HG02981 (cell line): ENCODE measurements at regions not wholly inside any gene's neighbourhood (a gene's known extent, or its start where the extent isn't known, plus 50 kb on each side); places are given as distances from the start of the nearest gene placed in this dataset.

Experiments
- ATAC-seq: cut with Tn5 transposase; IDR thresholded peaks from one replicate; pipeline ENCODE4 v1.9.1; 2021; ENCODE audit warnings: mild to moderate bottlenecking, moderate library complexity; ENCODE audit not compliant: unreplicated experiment

GRCh38 chr1:201678264-201679101 is 139.6 kb downstream of the NAV1 start:
- ATAC-seq: no peak

- no peak for ATAC-seq
These were observed 142.4 kb downstream of the NAV1 start for GRCh38 chr1:201681375-201681774.

GRCh38 chr1:201682964-201683363 is 144.0 kb downstream of the NAV1 start:
- no peak for ATAC-seq

GRCh38 chr1:201683397-201683796 is 144.5 kb downstream of the NAV1 start:
- ATAC-seq: no peak

- no peak for ATAC-seq
These were observed 143.5 kb upstream of the IPO9 start for GRCh38 chr1:201685485-201685884.

- no peak for ATAC-seq
These were observed 142.1 kb upstream of the IPO9 start for GRCh38 chr1:201686714-201687455.

- no peak for ATAC-seq
These were observed 140.4 kb upstream of the IPO9 start for GRCh38 chr1:201688514-201688913.

- ATAC-seq: no peak
These were observed 139.3 kb upstream of the IPO9 start for GRCh38 chr1:201689647-201690046.

- ATAC-seq: no peak
These were observed 138.4 kb upstream of the IPO9 start for GRCh38 chr1:201690528-201690927.

- ATAC-seq: no peak
These were observed 137.0 kb upstream of the IPO9 start for GRCh38 chr1:201691716-201692554.

- ATAC-seq: no peak
These were observed 136.2 kb upstream of the IPO9 start for GRCh38 chr1:201692555-201693394.

GRCh38 chr1:201693890-201694607 is 134.9 kb upstream of the IPO9 start:
- no peak for ATAC-seq

- no peak for ATAC-seq
These were observed 134.2 kb upstream of the IPO9 start for GRCh38 chr1:201694608-201695335.

- ATAC-seq: no peak
These were observed 133.3 kb upstream of the IPO9 start for GRCh38 chr1:201695607-201696006.

GRCh38 chr1:201696217-201696761 is 132.7 kb upstream of the IPO9 start:
- ATAC-seq: no peak

GRCh38 chr1:201697174-201697573 is 131.8 kb upstream of the IPO9 start:
- ATAC-seq: no peak

- ATAC-seq: no peak
These were observed 127.1 kb upstream of the IPO9 start for GRCh38 chr1:201701831-201702230.

- ATAC-seq: no peak
These were observed 126.0 kb upstream of the IPO9 start for GRCh38 chr1:201702936-201703335.
